ENCODE measurements at regions not wholly inside any gene's neighbourhood (a gene's known extent, or its start where the extent isn't known, plus 50 kb on each side); places are given as distances from the start of the nearest gene placed in this dataset.

DNA sequence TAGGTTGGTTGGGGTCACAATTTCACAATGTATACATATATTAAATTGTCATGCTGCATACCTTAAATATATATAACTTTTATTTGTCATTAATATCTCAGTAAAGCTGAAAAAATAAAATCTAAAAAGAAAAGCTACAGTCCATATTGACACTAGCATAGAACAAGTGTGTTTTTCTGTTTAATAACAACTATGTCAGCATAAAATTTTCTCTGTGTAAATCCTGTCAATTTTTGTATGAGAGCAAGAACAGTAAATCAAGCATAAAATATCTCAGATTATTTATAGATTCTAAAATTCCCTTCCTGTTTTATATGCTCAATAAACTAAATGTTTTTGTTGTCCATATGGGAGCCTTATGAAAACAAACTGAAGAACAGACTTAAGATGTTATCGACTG is 739.2 kb downstream of the MRPL39 start:
- no peak for FAIRE-seq

DNA sequence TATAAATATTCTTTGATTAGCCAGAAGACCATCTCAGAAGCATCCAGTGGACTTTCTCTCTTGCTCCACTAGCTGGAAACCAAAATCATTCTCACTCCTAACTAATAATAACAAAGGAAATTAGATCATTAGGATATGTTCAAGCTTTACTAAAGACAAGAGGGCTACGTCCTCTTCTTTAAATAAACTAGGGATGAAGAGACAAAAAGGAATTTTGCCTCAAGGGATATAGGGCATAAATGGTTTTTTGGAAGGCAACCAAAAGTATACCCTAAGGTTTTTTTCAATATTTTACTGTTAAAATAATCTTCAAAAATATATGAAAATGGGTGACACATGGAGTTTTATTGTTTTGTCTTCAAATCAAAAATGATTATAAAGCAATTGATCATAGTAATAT is 745.8 kb downstream of the MRPL39 start:
- FAIRE-seq: no peak

DNA sequence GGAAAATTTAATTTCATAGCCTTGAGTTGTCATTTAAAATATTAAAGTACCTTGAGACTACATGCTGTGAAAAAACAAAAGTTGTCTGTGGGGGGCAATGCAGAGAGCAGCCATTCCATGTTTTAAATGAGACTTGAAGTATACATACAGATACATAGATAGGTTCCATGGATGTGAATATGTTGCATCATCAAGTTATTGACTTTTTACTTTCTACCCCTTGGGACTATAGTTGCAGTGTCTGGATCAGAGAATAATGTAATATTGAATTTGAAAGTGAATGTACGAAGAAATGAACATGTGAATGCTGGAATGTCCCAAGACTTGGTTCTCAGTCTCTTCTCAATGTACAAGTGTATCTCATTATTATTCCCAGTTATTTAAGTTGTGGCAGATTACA is 751.0 kb downstream of the MRPL39 start:
- no peak for FAIRE-seq

DNA sequence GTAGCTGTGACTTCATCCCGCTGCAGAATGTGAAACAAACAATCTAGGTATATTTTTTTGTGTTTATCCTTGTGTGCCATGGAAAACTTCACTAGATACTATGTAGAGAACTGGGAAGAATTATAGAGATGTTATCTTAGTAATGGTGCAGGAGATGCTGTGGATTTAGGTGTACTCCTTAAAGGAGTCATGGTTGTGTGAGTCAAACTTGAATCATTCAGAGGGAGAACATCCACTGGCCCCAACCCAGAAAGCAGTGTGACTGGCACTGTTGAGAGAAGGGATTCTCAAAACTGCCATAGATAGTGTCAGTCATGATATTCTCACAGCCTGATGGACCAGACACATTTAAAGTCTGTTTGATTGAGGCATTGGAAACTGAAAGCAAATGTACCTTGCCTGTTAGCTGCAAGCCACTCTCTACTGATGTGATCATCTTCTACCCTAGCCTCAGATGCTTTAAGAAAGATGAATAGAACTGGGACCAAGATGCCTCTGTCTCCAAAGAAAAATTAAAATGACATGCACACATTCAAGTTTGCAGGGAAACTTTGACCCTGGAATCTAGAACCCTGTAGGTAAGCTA is 754.6 kb downstream of the MRPL39 start:
- no peak for FAIRE-seq

DNA sequence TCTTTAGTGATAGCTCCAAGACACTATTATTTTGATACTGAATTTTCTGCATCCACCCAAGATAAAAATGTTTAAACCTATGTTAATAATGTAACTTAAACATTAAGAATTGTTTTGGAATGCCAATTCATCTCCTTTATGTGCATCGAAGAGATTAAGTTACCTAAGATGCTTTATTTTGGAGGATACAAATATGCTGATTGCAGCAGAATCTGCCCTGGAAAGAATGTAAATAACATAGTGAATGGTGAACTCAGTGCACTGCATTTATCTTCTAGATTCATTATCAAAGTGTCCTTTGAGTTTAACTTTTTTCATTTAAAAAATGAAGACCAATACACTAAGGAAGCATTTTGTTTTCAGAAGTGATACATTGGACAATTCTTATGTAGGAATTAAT is 757.2 kb downstream of the MRPL39 start:
- FAIRE-seq: no peak

DNA sequence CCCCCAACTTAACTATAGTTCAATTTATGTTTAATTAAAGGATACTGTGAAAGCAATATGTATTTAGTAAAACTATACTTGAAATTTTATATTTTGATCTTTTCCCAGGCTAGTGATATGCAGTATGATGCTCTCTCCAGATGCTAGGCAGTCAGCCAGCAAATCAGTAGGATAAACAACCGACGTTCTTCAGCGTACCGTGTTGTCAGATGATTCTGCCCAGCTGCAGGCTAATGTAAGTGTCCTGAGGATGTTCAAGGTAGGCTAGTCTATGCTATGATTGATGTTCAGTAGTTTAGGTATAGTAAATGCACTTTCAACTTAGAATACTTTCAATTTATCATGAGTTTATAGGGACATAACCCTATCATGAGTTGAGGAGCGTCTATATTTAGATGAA is 762.6 kb downstream of the MRPL39 start:
- FAIRE-seq: no peak

DNA sequence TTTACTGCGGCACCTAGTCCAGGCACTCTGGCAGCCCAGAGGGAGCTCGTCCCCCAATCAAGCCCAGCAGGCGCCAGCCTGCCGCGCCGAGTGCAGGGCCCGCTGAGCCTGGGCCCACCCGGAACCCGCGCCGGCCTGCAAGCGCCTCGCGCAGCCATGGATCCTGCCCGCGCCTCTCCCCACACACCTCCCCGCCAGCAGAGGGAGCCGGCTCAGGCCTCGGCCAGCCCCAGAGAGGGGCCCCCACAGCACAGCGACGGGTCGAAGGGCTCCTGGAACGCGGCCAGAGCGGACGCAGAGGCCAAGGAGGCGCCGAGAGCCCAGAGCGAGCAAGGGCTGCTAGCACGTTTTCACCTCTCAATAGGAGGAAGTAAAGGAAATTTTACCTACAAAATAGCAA is 767.0 kb downstream of the MRPL39 start:
- no peak for FAIRE-seq

DNA sequence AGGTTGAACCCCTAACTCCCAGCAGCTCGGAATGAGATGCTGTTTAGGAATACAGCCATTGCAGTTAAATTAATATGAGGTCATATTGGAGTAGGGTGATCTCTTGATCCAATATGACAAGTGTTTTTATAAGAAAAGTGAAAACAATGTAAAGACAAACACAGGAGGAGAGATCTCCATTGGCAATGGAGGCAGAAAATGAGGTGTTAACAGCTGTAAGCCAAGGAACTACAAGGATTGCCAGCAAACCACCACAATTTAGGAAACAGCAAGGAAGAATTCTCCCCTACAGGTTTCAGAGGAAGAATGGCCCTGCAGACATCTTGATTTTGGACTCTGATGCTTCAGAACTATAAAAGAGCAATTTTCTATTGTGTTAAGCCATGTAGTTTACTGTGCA is 774.3 kb downstream of the MRPL39 start:
- FAIRE-seq: no peak

DNA sequence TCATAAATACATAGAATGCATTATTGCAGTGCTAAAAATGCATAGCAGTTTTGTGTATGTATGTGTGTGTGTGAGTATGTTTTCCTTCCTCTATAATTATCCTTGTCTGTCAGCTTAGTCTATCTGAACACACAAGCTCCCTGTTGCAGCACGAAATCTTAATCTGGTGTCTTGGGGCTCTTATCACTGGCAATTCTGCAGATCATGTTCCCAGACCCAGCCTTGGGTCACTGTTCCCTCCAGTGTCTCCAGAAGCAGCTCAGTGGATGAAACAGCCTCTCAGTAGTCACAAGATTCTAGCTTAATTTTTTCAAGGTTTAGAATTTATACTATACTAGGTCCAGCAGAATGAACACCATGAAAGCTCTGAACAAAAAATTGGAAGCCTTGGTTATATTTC is 777.9 kb downstream of the MRPL39 start:
- FAIRE-seq: no peak

DNA sequence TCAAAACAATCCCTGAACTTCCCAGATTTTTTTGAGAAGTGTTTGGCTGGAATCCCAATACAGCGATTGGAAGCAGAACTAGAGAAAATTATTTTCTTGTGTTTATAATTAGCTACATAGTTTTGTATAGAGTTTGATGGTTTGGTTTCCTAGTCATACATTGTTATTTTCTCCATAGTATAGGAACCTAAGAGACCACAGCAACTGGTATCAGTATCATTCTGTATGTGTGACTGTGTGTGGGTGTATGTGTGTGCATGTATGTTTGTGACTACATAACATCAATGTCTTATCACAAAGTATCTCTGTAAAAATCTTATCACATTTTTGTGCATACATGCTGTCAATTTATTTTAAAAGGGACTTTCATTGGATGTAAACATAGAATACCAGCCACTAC is 780.5 kb downstream of the MRPL39 start:
- FAIRE-seq: no peak

DNA sequence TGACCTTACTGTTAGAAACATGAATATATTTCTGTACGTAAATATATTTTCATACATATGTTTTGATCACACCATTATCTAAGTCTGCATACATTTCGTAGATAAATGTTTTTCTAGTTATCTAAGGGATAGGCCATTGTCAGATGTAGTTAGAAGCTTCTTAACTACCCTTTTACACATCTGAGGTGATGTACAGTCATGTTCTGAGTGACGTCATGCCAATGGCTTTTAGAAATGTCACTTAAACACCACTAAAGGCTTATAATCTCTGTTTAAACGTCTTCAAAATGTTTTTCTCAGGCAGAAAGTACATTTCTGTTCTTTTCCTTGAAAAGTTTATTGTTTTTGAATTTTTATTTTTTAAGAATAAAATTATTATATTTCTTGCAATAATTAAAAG is 781.9 kb downstream of the MRPL39 start:
- FAIRE-seq: no peak

DNA sequence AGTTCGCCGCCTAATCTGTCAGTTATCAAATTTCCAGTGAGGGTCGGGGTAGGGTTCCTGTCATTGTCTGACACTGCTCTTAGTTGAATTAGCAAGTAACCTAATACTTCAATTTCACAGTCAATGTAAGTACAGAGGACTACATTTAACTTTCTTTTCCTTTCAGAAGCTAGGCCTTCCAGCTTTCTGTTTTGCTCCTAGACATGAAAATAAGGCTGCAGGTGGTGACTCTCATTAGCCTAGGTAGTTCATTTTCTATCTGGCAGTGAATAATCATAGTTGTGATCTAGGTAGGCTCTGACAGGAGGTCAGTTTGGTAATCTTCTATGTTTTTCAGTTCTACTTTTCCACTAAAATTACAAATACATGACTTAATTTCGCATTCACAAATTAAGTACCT is 783.1 kb downstream of the MRPL39 start:
- no peak for FAIRE-seq

DNA sequence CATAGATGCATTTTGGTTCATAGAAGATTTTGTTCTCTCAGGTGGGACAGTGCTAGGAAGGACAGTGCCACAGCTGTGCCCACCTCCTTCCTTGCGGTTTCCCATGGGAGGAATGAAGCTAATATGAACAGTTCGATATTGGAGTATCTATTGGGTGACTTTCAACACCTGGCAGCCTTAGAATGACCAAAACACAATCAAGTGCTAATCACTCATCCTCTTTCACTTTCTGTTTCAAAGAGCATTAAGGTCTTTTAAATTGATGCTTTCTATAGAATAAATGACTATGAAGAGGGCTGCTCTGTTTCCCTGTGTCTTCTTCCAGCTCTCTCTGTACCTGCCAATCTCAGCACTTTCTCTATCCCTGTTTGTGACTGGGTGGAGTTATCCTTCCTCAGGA is 784.0 kb downstream of the MRPL39 start:
- no peak for FAIRE-seq

DNA sequence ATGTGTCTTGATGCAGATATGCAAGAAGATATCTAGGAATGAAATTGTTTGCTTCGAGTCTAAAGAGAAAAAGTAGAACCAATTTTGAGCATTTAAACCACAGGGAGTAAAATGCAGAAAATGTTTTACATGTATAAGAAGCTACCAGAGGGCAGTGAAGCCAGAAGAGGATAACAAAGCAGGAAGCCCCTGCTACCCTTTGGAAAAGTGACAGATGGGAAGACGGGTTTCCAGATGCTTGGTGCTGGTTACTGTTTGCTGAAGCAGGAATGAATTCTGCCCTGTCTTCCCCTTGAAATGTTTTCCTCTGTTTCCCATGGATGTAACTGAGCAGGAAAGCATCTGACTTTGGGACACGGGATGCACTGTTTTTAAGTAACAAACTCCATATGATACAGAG is 822.2 kb downstream of the MRPL39 start:
- FAIRE-seq: no peak

DNA sequence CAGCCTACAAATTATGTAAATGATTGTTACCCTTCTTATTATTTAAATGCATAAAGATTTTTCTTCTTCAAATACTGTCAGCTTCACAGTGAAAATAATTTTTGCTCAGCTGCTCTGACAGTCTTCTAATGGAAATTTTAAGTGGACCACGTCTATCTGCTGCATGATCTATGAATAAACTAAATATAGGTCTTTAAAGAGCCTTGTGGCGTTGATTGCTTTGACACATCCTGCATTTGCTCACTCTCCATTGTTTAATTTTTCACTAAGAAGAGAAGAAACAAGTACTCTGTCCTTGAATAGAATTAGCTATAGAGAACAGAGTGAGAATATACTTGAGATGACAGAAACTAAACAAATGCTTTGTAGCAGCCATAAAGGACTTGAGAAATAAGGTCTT is 826.1 kb downstream of the MRPL39 start:
- no peak for FAIRE-seq

DNA sequence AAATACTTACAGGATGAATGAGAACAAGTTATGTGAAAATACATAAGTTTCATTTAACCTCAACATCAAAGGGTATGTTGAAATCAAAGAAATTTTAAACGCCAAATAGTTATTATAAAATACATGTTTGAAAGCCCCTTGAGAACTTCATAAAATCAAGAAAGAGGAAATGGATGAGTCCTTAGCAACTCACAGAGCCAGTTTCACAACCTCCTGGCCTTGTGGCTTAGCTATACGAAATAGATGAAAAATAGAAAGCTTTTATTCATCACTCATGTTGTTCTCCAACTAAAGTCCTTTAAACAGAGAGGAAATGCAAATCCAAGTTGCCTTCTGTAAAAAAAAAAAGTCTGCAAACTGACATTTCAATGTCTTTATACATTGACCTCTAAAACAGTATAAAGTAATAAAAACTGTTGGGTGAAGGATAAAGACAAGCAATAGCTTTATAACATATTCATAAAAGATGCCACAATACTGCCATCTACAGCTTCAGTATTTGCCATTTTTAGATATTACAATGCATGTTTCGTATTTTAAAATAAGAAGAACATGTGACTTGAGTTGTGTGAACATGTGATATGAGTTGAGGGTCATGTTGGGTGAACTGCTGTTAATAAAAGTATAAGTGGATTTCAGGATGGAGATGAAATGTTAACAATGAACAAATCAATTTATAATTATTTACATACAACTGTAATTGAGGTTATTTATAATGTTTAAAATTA is 847.8 kb downstream of the MRPL39 start:
- no peak for FAIRE-seq

DNA sequence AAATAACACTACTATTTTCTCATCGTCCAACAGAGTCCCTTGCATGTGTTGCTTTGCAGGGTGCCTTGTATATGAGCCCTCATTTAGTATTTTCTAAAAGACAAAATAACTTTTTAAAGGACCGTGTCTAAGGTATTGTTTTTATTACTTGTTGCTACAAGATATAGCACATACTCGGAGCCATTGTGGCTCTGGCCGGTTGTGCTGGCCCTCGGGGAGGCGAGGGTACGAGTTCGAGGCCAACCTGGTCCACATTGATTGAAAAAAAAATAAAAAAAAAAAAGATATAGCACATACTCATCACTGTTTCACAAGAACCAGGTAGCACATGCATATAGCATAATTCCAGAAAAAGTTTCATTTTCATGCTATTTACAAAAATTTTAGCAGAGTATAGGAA is 869.2 kb downstream of the MRPL39 start:
- no peak for FAIRE-seq

DNA sequence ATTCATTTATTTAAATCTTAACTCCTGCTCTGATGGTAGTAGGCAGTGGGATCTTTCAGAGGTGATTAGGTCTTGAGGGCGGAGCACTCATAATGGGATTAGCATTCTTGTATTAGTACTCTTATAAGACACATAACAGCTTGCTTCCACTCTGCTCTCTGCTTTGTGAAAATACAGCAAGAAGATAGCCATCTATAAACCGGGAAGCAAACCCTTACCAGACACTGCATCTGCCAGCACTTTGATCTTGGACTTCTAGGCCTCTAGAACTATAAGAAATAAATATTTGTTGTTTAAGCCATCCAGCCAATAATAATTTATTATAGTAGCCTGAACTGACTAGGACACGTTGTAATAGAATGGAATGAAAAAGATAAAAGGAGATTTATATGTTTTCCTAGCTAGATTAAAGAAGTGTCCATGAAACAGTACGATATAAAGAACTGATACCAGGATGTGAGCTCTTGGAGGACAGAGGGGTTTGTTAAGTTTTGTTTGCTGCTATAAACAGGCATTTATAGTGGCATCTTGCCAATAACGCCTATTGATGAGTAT is 869.9 kb downstream of the MRPL39 start:
- FAIRE-seq: no peak

DNA sequence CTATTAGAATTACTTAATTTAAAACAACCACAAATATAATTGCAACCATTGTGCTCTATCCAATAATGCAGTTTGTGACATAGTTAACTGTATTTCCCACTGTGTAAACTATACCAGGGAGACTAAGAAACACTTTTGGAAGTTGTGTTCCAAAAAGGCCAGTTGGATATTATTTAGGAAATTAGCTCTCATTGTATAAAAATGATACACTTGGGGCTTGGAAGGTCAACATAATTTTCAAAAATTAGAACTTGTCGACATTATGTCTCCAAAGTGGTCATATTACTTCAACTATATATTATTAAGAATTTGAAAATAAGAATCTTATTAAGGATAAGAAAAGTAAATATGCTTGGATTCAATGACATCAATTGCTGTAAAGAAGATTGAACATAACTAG is 876.6 kb downstream of the MRPL39 start:
- FAIRE-seq: no peak

DNA sequence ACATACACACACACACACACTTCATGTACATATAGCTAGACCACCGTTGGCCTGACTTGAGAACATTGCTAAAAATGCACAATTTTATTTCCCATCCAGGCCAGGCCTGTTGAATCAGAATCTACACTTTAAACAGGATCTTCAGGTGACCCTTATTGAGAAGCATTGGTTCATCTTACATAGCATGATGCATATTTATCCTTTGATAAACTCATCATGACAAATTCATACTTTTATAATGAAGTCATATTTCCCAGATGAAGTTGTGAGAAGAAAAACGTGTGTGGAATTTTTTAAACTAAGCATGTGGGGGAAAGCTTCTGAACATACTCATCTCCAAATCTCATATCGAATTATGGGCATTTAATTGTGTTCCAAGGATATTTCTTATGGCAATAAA is 877.7 kb downstream of the MRPL39 start:
- FAIRE-seq: no peak

DNA sequence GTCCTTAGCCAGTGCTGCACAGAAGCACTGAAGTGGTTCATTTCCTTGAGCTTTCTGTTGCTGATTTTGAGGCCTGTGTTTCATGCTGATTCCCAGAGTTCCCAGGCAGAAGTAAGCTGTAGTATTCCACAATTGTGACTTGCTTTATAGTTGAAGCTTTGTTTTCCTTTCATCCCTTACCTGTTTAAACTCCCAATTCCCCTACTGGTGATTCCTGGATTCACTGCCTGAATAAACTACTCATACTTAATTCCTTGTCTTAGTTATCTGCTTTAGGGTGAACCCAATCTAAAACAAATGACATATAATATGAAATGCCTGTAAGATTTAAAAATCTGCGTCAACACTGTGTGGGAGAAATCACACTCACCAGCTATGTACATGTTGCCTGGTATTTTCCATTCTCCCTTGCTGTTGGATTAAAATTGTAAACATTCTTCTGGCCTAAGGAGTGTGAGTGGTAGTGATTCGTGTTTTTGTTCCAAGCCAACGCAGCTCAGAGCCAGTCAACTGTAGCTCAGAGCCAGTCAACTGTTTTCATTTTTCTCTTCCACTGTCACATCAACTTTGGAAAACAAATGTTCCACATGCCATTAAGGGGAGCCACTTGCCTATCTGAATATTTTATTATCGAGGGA is 879.4 kb downstream of the MRPL39 start:
- no peak for FAIRE-seq

DNA sequence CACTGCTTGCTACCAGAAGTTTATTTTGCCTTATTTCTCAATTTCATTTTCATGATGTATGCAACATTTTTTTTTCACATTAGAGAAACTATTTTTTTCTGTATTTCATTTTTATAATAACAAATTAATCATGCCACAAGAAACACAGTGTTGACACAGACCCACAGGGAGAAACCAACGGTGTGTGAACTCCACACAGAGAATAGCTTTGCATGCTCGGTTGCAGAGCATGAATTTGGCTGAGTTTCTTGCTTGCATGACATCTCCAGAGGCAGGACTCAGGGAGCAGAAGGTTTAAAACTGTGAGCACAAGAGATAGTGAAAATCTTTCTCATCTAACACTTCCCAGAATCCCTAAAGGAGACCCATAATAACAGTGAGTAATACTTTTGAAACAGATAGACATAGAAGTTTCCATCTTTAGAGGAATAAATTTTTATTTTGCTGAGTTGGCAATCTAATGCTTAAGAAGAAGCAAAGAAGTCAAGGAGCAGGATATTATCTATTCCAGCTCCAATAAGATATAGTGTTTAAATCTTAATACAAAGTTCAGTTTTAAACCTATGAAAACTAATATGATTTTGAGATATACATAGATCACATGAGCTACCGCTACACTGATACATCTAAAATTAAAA is 890.9 kb downstream of the MRPL39 start:
- FAIRE-seq: no peak

DNA sequence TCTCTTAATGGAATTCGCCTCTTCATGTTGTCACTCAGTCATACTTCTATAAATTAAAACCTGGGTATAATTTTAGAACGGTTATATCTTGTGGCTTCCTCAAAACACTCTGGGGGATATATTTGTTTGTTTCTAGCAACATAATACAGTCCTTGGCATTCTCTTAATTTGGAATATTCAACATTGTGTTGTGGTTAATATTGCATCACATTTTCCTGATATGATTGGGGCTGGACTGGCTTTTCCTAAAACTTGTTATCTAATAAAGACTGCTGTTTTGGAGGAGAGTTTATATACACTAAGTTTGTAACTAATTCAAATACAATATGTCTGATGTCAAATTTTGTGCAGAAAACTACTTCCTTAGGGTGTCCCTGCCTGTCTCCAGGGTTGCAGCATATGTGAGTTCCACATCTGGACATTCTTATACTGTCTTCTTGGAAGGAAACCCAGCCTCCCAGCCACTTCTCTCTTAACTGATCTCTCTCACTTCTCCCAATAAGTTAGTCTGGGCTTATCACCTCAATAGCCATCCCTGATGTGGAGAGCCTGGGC is 892.6 kb downstream of the MRPL39 start:
- no peak for FAIRE-seq

DNA sequence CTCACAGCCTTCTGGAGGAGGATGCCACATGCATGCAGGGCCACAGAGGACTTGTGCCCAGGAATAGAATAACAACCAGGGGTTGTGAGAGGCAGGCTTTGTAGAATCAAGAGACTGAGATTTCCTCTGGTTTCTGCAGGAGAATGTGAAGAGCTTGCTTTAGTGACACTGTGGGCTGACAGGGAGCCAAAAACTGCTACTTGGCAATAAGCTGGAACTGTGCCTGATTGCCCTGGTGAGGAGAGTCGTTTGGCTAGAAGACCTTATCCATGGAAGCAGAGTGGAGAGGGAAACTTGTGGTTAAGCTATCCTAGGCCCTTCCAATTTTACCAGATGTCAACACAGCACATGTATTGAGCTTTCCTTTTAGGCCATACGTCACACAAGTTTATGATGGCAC is 902.1 kb downstream of the MRPL39 start:
- no peak for FAIRE-seq

All from islet of Langerhans (tissue), 1 donor.